HG03280 (cell line): ENCODE measurements at regions not wholly inside any gene's neighbourhood (a gene's known extent, or its start where the extent isn't known, plus 50 kb on each side); places are given as distances from the start of the nearest gene placed in this dataset.
A peak's percentile ranks its signal among the peaks of the same experiment; 100 is the strongest.

Experiments used
- ATAC-seq: cut with Tn5 transposase; IDR thresholded peaks from one replicate; pipeline ENCODE4 v1.9.1; 2021; ENCODE audit warnings: mild to moderate bottlenecking, moderate library complexity; ENCODE audit not compliant: unreplicated experiment

GRCh38 chr1:90650401-90650800 lies 66.7 kb downstream of the BARHL2 start:
- ATAC-seq, result no peak

GRCh38 chr1:90640325-90640724 lies 76.8 kb downstream of the BARHL2 start:
- ATAC-seq, result no peak

- ATAC-seq, result no peak
Measured at GRCh38 chr1:90622666-90623065, 94.4 kb downstream of the BARHL2 start.

GRCh38 chr1:90621986-90622385 lies 95.1 kb downstream of the BARHL2 start:
- no peak for ATAC-seq

- ATAC-seq, result no peak
Measured at GRCh38 chr1:90616395-90616794, 100.7 kb downstream of the BARHL2 start.

GRCh38 chr1:90614872-90615271 lies 102.2 kb downstream of the BARHL2 start:
- ATAC-seq, result no peak

GRCh38 chr1:90613371-90613770 lies 103.7 kb downstream of the BARHL2 start:
- ATAC-seq, result no peak

GRCh38 chr1:90612033-90612432 lies 105.1 kb downstream of the BARHL2 start:
- ATAC-seq, result no peak

GRCh38 chr1:90607736-90608135 lies 109.4 kb downstream of the BARHL2 start:
- ATAC-seq, result no peak

GRCh38 chr1:90605070-90605469 lies 112.0 kb downstream of the BARHL2 start:
- no peak for ATAC-seq

GRCh38 chr1:90593312-90593711 lies 123.8 kb downstream of the BARHL2 start:
- ATAC-seq, result no peak

GRCh38 chr1:90591970-90592356 lies 125.1 kb downstream of the BARHL2 start:
- ATAC-seq, result no peak

GRCh38 chr1:90591355-90591969 lies 125.6 kb downstream of the BARHL2 start:
- no peak for ATAC-seq

GRCh38 chr1:90580176-90580575 lies 136.9 kb downstream of the BARHL2 start:
- no peak for ATAC-seq

- peak; percentile 57 for ATAC-seq
Measured at GRCh38 chr1:90579212-90579802, 137.8 kb downstream of the BARHL2 start.

GRCh38 chr1:90574692-90575370 lies 142.3 kb downstream of the BARHL2 start:
- no peak for ATAC-seq

GRCh38 chr1:90573736-90574135 lies 143.4 kb downstream of the BARHL2 start:
- no peak for ATAC-seq

- ATAC-seq, result no peak
Measured at GRCh38 chr1:90572446-90572845, 144.7 kb downstream of the BARHL2 start.

- no peak for ATAC-seq
Measured at GRCh38 chr1:90568436-90568835, 148.7 kb downstream of the BARHL2 start.

- ATAC-seq, result no peak
Measured at GRCh38 chr1:90564164-90564563, 152.9 kb downstream of the BARHL2 start.

GRCh38 chr1:90562892-90563291 lies 154.2 kb downstream of the BARHL2 start:
- ATAC-seq, result no peak

GRCh38 chr1:90561911-90562310 lies 155.2 kb downstream of the BARHL2 start:
- no peak for ATAC-seq
